Endodermal cell (in vitro differentiated cells): ENCODE measurements at regions not wholly inside any gene's neighbourhood (a gene's known extent, or its start where the extent isn't known, plus 50 kb on each side); places are given as distances from the start of the nearest gene placed in this dataset.

Experiments
- DNase-seq: peaks from one replicate; pipeline ENCODE4 v3.0.0-alpha.2; 2017
- H3K27ac ChIP-seq: 2 replicates; pipeline ENCODE4 v1.5.1; 2013; ENCODE audit warnings: mild to moderate bottlenecking, low read depth, low read length, moderate library complexity
- H3K27me3 ChIP-seq: 2 replicates; pipeline ENCODE4 v1.6.1; 2013; ENCODE audit warnings: mild to moderate bottlenecking, low read length, moderate library complexity; ENCODE audit not compliant: insufficient read depth, control insufficient read depth, poor library complexity, severe bottlenecking
- H3K36me3 ChIP-seq: 2 replicates; pipeline ENCODE4 v1.7.0; 2013; ENCODE audit warnings: mild to moderate bottlenecking, low read length, moderate library complexity; ENCODE audit not compliant: control insufficient read depth, insufficient read depth
- H3K4me1 ChIP-seq: one replicate; pipeline ENCODE4 v1.7.0; 2013; ENCODE audit warnings: low read length; ENCODE audit not compliant: control insufficient read depth, insufficient read depth
- H3K4me3 ChIP-seq: 2 replicates; pipeline ENCODE4 v1.5.1; 2013; ENCODE audit warnings: mild to moderate bottlenecking, low read length, moderate library complexity
- H3K9ac ChIP-seq: 2 replicates; pipeline ENCODE4 v1.6.1; 2013; ENCODE audit warnings: mild to moderate bottlenecking, low read length, moderate library complexity; ENCODE audit not compliant: poor library complexity, severe bottlenecking; ENCODE audit errors: extremely low read depth
- H3K9me3 ChIP-seq: 2 replicates; pipeline ENCODE4 v1.6.1; 2013; ENCODE audit warnings: mild to moderate bottlenecking, low read length, moderate library complexity; ENCODE audit not compliant: control insufficient read depth
- H3K27ac Mint-ChIP-seq: 2 replicates; pipeline ENCODE4 v1.8.0; 2020; ENCODE audit warnings: mixed read lengths
- H3K27me3 Mint-ChIP-seq: 2 replicates; pipeline ENCODE4 v1.8.0; 2021; ENCODE audit warnings: mild to moderate bottlenecking, mixed read lengths; ENCODE audit not compliant: insufficient read depth
- H3K36me3 Mint-ChIP-seq: 2 replicates; pipeline ENCODE4 v1.8.0; 2020; ENCODE audit warnings: low read depth, mixed read lengths
- H3K4me1 Mint-ChIP-seq: 2 replicates; pipeline ENCODE4 v1.8.0; 2020; ENCODE audit warnings: mixed read lengths
- H3K4me3 Mint-ChIP-seq: 2 replicates; pipeline ENCODE4 v1.8.0; 2020; ENCODE audit warnings: mild to moderate bottlenecking, moderate library complexity, mixed read lengths
- H3K9me3 Mint-ChIP-seq: 2 replicates; pipeline ENCODE4 v1.8.0; 2020; ENCODE audit warnings: mild to moderate bottlenecking, mixed read lengths
- WGBS, 2 experiments: methylation state at CpG; one replicate each; pipeline versions ENCODE4 v1.1.5 to v1.1.7; 2013; ENCODE audit warnings: missing lambda C conversion rate in 2 of 2, mixed read lengths in 1 of 2; ENCODE audit not compliant: insufficient coverage in 1 of 2, insufficient read length in 1 of 2; 5-methylcytosine and 5-hydroxymethylcytosine counted together
- TF ChIP-seq, protein P1 (sequence below): fragments of 200-600 bp; sonication (generic); conservative IDR thresholded peaks from 2 replicates; pipeline ENCODE4 v1.5.0; 2021; ENCODE audit warnings: antibody characterized with exemption, mild to moderate bottlenecking

DNA sequence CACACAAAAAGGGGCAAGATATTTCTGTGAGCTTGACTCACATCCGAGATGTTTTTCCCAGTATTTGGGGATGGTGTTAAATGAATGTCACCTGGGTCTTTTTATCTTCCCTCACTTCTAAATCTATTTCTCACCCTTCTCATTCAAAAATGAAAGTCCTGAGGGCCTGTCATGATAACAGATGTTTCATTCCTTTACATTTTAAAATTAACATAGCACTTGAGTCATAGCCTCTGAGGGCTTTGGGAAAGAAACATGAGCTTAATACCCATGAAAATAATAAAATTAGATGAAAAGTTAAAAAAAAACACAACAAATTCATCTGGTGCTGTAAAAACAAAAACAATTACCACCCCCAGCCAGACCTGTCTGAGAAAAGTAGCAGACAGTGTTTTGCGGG lies 226.7 kb downstream of the HNMT start:
- peaks cover 24% of the 10 kb centered on the region for H3K4me1 Mint-ChIP-seq

DNA sequence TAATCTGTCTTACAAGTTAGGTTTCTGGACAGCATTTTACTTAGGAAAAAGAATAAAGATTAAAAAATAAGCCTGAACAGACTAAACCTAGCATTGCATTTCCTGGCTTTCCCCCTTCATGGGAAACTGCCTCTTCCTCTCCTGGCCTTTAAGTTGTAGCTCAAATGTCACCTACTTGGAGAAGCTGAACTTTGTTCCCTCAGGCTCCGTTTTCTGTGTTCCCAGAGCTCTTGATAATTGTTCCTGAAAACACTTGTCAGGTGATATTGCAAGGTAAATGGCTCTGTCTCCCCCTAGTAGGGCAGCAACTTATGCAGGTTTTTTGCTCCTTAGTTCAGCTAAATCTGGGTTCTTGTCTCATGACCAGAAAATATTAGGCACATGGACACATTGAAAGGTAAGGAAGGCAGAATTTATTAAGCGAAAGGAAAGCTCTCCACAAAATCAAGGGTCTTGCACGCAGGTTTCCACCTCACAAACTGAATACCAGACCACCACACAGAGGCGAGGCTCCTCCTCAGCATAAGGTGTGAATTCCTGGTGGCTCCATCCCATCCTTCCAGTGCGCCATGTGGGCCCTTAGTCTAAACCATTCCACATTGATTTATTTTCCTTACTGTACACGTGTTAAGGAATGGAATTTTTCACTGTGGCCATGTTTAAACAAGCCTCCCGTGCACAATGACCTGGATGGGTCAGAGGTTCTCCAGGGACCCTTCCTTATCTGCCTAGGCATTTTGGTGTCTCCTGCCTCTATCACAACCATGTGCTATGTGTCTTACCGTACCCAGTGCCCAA lies 229.3 kb downstream of the HNMT start:
- no peak overlapping the region for H3K4me3 Mint-ChIP-seq
- no peaks in the 10 kb centered on the region for H3K27me3 Mint-ChIP-seq
- Histone ChIP-seq H3K9me3 (no peaks in the 10 kb centered on the region), H3K27me3 (no peaks in the 10 kb centered on the region), H3K27ac (no peak overlapping the region), H3K9ac (no peak overlapping the region), H3K4me3 (no peak overlapping the region), H3K36me3 (no peaks in the 10 kb centered on the region), H3K4me1 (peaks cover 12% of the 10 kb centered on the region)
- no peaks in the 10 kb centered on the region for H3K9me3 Mint-ChIP-seq
- peak overlapping the region; percentile 8 for H3K27ac Mint-ChIP-seq
- WGBS, 2 experiments: 67 to 86% methylated on average over 4 to 8 of the region's 8 CpGs
- H3K4me1 Mint-ChIP-seq: peaks cover 24% of the 10 kb centered on the region
- TF ChIP-seq, protein P1, sequence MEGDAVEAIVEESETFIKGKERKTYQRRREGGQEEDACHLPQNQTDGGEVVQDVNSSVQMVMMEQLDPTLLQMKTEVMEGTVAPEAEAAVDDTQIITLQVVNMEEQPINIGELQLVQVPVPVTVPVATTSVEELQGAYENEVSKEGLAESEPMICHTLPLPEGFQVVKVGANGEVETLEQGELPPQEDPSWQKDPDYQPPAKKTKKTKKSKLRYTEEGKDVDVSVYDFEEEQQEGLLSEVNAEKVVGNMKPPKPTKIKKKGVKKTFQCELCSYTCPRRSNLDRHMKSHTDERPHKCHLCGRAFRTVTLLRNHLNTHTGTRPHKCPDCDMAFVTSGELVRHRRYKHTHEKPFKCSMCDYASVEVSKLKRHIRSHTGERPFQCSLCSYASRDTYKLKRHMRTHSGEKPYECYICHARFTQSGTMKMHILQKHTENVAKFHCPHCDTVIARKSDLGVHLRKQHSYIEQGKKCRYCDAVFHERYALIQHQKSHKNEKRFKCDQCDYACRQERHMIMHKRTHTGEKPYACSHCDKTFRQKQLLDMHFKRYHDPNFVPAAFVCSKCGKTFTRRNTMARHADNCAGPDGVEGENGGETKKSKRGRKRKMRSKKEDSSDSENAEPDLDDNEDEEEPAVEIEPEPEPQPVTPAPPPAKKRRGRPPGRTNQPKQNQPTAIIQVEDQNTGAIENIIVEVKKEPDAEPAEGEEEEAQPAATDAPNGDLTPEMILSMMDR: no peak
- no peak for DNase-seq
- H3K36me3 Mint-ChIP-seq: no peaks in the 10 kb centered on the region

More for the DNA sequence above, 226.7 kb downstream of the HNMT start:
- Mint-ChIP-seq H3K27ac (no peak overlapping the region), H3K36me3 (no peaks in the 10 kb centered on the region), H3K9me3 (no peaks in the 10 kb centered on the region), H3K4me3 (no peak overlapping the region), H3K27me3 (no peaks in the 10 kb centered on the region)
- no peaks in the 10 kb centered on the region for H3K9me3 ChIP-seq
- H3K4me1 ChIP-seq: peaks cover 12% of the 10 kb centered on the region
- no peaks in the 10 kb centered on the region for H3K27me3 ChIP-seq
- TF ChIP-seq, protein P1: no peak
- no peak for DNase-seq
- H3K9ac ChIP-seq: no peak overlapping the region
- H3K4me3 ChIP-seq: no peak overlapping the region
- 89% methylated on average over 2 of the region's 2 CpGs; no CpG with 5 or more reads in 1 of the 2 experiments for WGBS, 2 experiments
- no peak overlapping the region for H3K27ac ChIP-seq
- H3K36me3 ChIP-seq: no peaks in the 10 kb centered on the region

GRCh38 chr2:138201286-138201685 lies 237.0 kb downstream of the HNMT start:
- H3K4me3 ChIP-seq: no peak overlapping the region
- Mint-ChIP-seq H3K36me3 (no peaks in the 10 kb centered on the region), H3K4me1 (peaks cover 5% of the 10 kb centered on the region), H3K27me3 (no peaks in the 10 kb centered on the region), H3K9me3 (peaks cover 3% of the 10 kb centered on the region), H3K27ac (no peak overlapping the region), H3K4me3 (no peak overlapping the region)
- WGBS, 2 experiments: 93 to 100% methylated on average over 2 of the region's 2 CpGs
- no peak for DNase-seq
- no peak overlapping the region for H3K27ac ChIP-seq
- no peaks in the 10 kb centered on the region for H3K9me3 ChIP-seq
- no peaks in the 10 kb centered on the region for H3K36me3 ChIP-seq
- no peaks in the 10 kb centered on the region for H3K27me3 ChIP-seq
- no peaks in the 10 kb centered on the region for H3K4me1 ChIP-seq
- TF ChIP-seq, protein P1: no peak
- no peak overlapping the region for H3K9ac ChIP-seq
